CD4-positive, alpha-beta T cell treated with Interleukin-12 subunit alpha and Interleukin-12 subunit beta, for 1 hour (primary cell): ENCODE measurements at regions not wholly inside any gene's neighbourhood (a gene's known extent, or its start where the extent isn't known, plus 50 kb on each side); places are given as distances from the start of the nearest gene placed in this dataset.

Source experiments
- DNase-seq: peaks from one replicate; pipeline ENCODE4 v3.0.0-alpha.2; 2020

DNA sequence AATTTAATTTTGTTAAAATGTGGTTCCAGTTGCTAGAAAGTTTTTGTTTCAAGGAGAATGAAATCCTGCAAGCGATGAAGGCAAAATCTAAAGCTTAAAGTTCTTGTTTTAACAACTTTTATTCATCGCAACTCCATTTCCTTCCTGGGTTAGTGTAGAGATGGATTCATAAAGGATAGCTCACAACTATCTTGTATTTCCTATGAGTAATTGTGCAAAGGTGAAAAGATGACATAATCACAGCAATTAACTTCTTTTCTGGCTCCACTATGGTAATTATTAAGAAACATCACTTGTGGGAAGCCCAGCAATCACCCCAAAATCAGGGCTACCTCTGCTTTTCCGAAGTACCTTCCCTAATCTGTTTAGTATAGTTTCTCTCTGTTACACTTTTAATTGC, 80.8 kb upstream of the SEMA6A start:
- DNase-seq: no peak

DNA sequence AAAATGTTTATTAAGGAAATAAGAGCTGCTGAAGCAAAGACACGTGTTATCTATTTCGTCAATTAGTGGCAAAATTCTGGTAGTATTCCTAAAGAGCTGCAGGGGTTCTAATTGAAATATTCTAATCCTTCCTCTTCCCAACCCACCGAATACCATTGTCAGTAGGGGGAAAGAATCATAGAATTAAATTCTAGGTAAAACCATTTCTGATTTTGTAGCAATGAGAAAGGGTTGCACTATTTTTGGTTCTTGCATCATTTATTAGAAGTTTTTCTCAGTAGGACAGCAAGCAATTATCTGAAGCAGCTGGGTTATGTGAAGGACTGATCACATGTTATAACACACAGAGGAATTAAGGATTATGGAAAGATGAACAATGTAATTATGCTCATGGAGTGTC, 80.3 kb upstream of the SEMA6A start:
- DNase-seq: no peak

- no peak for DNase-seq
Observed at GRCh38 chr5:116652903-116653302, 78.3 kb upstream of the SEMA6A start.

GRCh38 chr5:116652196-116652729, 77.6 kb upstream of the SEMA6A start:
- DNase-seq: no peak

GRCh38 chr5:116651653-116652052, 77.0 kb upstream of the SEMA6A start:
- no peak for DNase-seq

DNA sequence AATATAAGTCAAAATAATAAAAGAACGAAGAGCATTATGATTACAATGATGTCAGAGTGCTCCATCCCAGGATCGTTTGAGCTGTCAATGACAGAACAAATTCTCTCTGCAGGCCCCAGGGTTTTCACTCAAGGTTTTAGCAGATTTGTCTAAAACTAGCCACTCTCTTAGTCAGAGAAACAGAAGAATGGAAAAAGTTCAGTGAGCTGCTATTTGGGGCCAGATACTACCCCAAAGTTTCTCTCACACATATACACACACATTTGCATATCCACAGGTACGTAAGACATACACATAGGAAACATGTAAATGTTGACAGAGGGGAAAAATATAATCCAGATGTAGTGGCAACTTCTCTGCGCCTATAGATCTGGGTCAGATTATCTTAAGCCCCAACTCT, 76.3 kb upstream of the SEMA6A start:
- DNase-seq: no peak

- DNase-seq: no peak
Observed at GRCh38 chr5:116650544-116650943, 75.9 kb upstream of the SEMA6A start.

- no peak for DNase-seq
Observed at GRCh38 chr5:116646611-116647289, 72.1 kb upstream of the SEMA6A start.

DNA sequence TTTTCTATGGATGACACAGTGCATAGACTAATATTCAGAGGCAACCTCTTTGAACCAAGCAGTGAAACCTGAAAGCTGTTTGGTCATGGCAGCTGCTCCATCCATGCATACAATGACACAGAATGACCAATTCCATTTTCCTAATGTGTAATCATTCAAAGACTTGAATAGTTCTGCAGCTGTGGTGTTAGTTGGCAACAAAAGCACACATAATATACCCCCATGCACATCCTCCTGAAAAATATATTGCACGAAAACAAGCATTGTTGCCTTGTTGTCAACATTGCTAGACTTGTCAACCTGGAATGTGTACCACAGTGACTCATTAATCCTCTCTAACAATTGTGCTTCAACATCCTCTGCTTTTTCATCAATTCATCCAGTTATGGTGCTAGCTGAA, 71.0 kb upstream of the SEMA6A start:
- no peak for DNase-seq

- no peak for DNase-seq
Observed at GRCh38 chr5:116640236-116640635, 65.6 kb upstream of the SEMA6A start.

DNA sequence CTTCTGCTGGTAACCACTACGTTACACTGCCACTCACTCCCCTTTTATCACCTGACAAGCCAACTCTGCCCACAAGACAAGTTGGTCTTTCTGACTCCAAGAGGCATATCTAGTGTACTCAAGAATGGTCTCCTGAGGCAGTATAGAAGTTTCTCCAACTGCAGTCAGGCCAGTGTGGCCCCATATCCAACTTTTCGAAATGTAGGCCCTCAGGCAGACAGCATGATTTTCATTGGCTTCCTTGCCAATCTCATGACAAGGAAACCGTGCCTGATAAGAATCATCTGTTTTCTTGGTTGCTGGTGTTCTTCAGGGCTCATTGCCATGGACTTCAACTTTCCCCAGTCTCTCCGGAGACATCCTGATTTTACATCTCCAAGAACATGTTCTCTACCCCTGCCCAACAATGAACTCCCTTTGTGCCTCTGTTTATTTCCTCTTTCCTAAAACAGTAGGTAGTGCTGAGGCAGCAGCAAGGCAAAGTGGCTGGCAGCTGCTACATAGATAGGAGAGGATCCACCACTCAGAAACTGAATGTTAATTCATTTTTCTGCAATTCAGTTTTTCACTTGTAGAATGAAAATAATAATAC, 62.6 kb upstream of the SEMA6A start:
- no peak for DNase-seq

DNA sequence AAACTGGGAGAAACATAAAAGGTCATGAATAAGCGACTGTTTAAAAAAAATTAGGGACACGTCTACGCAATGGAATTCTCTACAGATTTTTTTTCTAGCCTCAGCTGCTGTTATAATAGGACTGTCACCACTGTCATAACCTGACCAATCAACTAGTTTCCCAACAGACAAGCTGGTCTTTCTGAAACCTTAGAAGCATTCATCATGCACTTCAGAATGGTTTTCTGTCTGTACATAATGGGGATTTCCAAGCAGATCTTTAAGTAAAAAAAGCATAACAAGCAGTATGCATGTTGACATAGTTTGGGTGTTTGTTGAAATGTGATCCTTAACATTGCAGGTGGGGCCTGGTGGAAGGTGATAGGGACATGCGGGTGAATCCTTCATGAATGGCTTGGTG, 58.3 kb upstream of the SEMA6A start:
- DNase-seq: no peak

DNA sequence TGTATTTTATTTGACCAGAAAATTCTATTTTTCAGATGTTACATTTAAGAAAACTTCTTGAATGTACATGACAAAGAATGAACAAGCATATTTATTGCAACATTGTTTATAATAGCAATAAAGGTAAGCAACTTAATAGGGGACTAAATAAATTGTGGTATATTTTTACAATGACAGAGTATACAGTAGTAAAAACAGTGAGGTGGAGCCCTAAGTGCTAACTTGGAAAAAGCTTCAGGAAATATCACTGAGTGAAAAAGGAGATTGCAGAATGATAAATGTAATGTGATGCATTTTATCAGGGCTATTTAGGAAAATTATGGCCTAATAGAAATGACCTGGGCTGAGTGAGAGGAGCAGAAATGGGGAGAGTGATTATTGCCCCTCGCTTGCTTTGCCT, 56.5 kb upstream of the SEMA6A start:
- DNase-seq: no peak

GRCh38 chr5:116629168-116629567, 54.5 kb upstream of the SEMA6A start:
- no peak for DNase-seq

DNA sequence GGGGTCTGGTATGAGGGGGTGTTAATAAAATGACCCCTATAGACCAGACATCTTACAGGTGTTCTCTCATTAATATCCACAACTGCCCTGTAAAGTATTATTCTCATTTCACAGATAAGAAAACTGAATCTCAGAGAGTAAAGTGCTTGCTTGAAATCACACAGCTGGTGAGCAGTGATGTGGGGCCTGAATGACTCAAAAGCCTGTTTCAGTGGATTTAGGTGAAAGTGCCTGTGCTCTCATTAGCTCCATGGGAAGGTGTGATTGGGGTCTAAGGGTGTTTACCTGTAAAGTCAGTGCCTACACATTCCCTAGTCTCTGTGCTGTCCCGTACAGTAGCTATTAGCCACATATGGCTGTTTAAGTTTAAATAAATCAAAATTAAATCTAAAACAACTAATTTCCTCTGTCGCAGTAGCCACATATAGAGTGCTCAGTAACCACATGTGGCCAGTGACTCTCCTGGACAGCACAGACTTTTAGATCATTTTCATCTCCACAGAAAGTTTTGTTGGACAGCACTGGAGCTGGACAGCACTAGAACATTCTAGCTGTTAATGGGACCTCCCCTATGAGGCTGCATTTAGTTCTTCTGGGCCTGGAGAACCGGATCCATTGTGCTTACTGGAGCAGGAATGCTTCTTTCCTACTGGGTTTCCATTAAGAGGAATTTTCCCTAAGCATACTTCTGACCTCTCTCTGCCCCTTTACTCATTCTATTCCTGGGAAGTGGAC, 52.5 kb upstream of the SEMA6A start:
- no peak for DNase-seq

DNA sequence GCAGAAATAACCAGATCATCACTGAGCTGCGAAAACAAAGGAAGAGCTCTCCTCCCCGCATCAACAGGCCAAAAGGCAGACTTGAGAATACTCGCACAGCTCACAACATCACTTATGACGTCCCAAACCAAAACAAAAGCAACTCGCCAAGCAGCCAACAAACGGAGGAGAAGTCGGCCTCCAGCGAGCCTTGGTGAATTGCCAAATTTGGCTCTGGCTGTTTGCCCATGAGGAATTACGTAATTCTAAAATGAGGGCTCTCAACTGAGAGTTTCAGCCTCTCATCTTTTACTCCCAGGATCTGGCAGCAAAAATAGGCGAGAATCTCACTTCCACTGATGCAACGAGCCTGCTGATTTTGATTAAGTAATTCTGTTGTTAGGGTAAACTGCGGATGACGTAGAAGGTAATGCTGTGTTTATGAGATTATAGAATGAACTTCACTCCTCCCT, 51.7 kb upstream of the SEMA6A start:
- no peak for DNase-seq
